ENCODE measurements at regions not wholly inside any gene's neighbourhood (a gene's known extent, or its start where the extent isn't known, plus 50 kb on each side); places are given as distances from the start of the nearest gene placed in this dataset.

DNA sequence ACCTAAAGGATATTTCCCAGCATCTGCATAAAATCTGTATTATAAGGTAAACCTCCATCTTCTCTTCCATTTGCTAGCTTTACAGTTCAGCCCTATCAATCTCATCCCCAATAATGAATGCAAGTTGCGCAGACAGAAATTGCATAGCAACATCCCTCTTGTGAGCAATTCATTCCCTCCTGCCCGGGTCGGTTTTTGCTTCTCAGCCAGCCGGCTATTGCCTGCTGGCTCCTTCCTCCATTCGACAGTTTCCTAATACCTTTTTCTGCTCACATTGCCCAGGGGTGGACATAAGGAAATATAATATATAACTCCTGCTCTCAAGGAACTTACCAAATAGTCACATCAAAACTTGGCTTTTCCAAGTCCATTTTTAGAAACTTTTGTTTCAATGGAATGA lies 125.2 kb downstream of the FGF9 start:
- Histone ChIP-seq H3K4me2 (ENCODE audit: low read length) (no peak overlapping the region), H4K20me1 (ENCODE audit: low read length) (no peaks in the 10 kb centered on the region), H2AFZ (ENCODE audit: low read length) (no peak overlapping the region), H3K27ac (ENCODE audit: low read length) (no peak overlapping the region), H3K4me1 (ENCODE audit: insufficient read depth, low read length) (no peaks in the 10 kb centered on the region), H3K27me3 (ENCODE audit: low read length) (0 out of 2 replicates have a peak, but pooled peaks cover 6% of the 10 kb centered on the region), H3K9me2 (replicated peaks; ENCODE audit: low read length) (no peaks in the 10 kb centered on the region), H3K9ac (ENCODE audit: low read length) (no peak overlapping the region), H3K79me2 (ENCODE audit: low read length) (no peaks in the 10 kb centered on the region), H3K36me3 (ENCODE audit: low read depth, low read length) (no peaks in the 10 kb centered on the region), H3K9me3 (ENCODE audit: low read length) (no peaks in the 10 kb centered on the region), H3F3A (ENCODE audit: low read length, unreplicated experiment) (no peaks in the 10 kb centered on the region), H3K4me3 (ENCODE audit: low read length) (no peak overlapping the region)
- ATAC-seq, result no peak
- intact Hi-C loops (cut with micrococcal nuclease), result no loop called here
- no peak for DNase-seq
- no TSS peak for BruUV-seq (replicated peaks)
- POLR2A ChIA-PET (ENCODE audit: unreplicated experiment), result no interaction called here
- TF ChIP-seq EZH2phosphoT487 (IDR thresholded peaks at IDR 0.05; ENCODE audit: borderline replicate concordance, low read length) (no peak), EZH2 (IDR thresholded peaks at IDR 0.05; ENCODE audit: low read length, unreplicated experiment) (no peak)
- TF ChIP-seq, protein P1, sequence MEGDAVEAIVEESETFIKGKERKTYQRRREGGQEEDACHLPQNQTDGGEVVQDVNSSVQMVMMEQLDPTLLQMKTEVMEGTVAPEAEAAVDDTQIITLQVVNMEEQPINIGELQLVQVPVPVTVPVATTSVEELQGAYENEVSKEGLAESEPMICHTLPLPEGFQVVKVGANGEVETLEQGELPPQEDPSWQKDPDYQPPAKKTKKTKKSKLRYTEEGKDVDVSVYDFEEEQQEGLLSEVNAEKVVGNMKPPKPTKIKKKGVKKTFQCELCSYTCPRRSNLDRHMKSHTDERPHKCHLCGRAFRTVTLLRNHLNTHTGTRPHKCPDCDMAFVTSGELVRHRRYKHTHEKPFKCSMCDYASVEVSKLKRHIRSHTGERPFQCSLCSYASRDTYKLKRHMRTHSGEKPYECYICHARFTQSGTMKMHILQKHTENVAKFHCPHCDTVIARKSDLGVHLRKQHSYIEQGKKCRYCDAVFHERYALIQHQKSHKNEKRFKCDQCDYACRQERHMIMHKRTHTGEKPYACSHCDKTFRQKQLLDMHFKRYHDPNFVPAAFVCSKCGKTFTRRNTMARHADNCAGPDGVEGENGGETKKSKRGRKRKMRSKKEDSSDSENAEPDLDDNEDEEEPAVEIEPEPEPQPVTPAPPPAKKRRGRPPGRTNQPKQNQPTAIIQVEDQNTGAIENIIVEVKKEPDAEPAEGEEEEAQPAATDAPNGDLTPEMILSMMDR (conservative IDR thresholded peaks at IDR 0.05; ENCODE audit: low read depth, low read length), result no peak
- CTCF ChIA-PET, result no interaction called here

DNA sequence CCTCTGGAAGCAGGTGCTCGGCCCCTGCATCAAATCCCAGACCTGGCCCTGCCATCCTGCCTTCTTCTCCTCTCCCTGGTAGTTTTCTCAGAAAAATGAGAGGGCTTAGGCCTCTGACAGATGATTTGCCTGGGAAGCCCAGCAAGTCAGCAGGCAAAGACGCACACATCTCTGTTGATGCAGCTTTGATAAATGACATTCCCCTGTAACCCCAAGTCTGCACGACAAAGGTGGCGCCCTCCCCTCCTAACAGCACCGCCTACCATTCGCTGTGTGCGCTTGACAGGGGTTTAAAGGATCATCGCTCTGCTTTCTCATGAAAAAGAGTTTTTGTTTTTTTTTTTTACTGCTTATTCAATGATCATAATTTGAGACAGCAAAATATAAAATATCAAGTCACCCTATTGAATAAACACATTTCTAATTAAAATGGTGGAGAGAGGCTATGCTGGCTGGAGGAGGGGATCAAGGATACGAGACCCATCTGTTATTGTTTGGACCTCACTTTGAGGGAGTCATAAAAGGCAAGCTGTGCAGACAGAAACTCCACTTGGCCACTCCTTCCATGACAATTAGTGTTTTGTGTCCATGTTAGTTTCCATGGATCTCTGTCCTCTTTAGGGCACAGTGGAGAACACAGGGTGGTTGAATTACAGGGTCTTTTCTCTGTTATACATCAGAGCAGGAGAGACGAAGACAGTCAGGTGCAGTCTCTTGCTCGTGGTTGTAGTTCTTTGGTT lies 126.1 kb downstream of the FGF9 start:
- no peaks in the 10 kb centered on the region for H3K4me1 ChIP-seq (ENCODE audit: insufficient read depth, low read length)
- no peak overlapping the region for H3K4me3 ChIP-seq (ENCODE audit: low read length)
- ATAC-seq (no peak), DNase-seq (no peak)
- no peaks in the 10 kb centered on the region for H4K20me1 ChIP-seq (ENCODE audit: low read length)
- TF ChIP-seq, protein P1 (conservative IDR thresholded peaks at IDR 0.05; ENCODE audit: low read depth, low read length), result no peak
- TF ChIP-seq EZH2phosphoT487 (IDR thresholded peaks at IDR 0.05; ENCODE audit: borderline replicate concordance, low read length) (no peak), EZH2 (IDR thresholded peaks at IDR 0.05; ENCODE audit: low read length, unreplicated experiment) (no peak)
- CTCF ChIA-PET, result no interaction called here
- H3K27ac ChIP-seq (ENCODE audit: low read length), result no peak overlapping the region
- H3F3A ChIP-seq (ENCODE audit: low read length, unreplicated experiment), result no peaks in the 10 kb centered on the region
- H2AFZ ChIP-seq (ENCODE audit: low read length), result no peak overlapping the region
- no peaks in the 10 kb centered on the region for H3K36me3 ChIP-seq (ENCODE audit: low read depth, low read length)
- H3K9ac ChIP-seq (ENCODE audit: low read length), result no peak overlapping the region
- H3K27me3 ChIP-seq (ENCODE audit: low read length), result 0 out of 2 replicates have a peak, but pooled peaks cover 6% of the 10 kb centered on the region
- no peaks in the 10 kb centered on the region for H3K9me3 ChIP-seq (ENCODE audit: low read length)
- intact Hi-C loops (cut with micrococcal nuclease), result no loop called here
- H3K9me2 ChIP-seq (replicated peaks; ENCODE audit: low read length), result no peaks in the 10 kb centered on the region
- no TSS peak for BruUV-seq (replicated peaks)
- POLR2A ChIA-PET (ENCODE audit: unreplicated experiment), result no interaction called here
- no peaks in the 10 kb centered on the region for H3K79me2 ChIP-seq (ENCODE audit: low read length)
- H3K4me2 ChIP-seq (ENCODE audit: low read length), result no peak overlapping the region

DNA sequence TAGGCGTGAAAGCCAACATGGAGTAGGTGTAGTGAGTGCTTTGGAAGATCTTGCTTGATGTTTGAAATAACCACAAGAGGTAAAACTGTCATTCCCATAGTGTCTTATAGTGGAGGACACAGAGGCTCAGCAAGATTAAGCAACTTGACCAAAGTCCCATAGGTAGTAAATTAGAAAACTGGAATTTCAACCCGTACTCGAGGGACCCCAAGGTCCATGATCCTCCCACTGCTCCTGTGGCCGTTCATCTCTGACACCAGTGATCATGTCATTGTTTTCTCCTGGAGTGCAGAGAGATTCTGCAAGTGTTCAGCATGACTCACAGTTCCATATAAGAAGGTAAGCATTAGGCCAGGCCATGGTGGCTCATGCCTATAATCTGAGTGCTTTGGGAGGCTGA lies 126.9 kb downstream of the FGF9 start:
- H3K4me3 ChIP-seq (ENCODE audit: low read length), result no peak overlapping the region
- 0 out of 2 replicates have a peak, but pooled peaks cover 6% of the 10 kb centered on the region for H3K27me3 ChIP-seq (ENCODE audit: low read length)
- no peaks in the 10 kb centered on the region for H3F3A ChIP-seq (ENCODE audit: low read length, unreplicated experiment)
- no peaks in the 10 kb centered on the region for H4K20me1 ChIP-seq (ENCODE audit: low read length)
- H3K4me1 ChIP-seq (ENCODE audit: insufficient read depth, low read length), result no peaks in the 10 kb centered on the region
- H3K9me3 ChIP-seq (ENCODE audit: low read length), result no peaks in the 10 kb centered on the region
- no TSS peak for BruUV-seq (replicated peaks)
- no peak overlapping the region for H2AFZ ChIP-seq (ENCODE audit: low read length)
- no peak overlapping the region for H3K27ac ChIP-seq (ENCODE audit: low read length)
- H3K4me2 ChIP-seq (ENCODE audit: low read length), result no peak overlapping the region
- no peak for TF ChIP-seq EZH2 (IDR thresholded peaks at IDR 0.05; ENCODE audit: low read length, unreplicated experiment)
- TF ChIP-seq, protein P1 (conservative IDR thresholded peaks at IDR 0.05; ENCODE audit: low read depth, low read length), result no peak
- no peak for TF ChIP-seq EZH2phosphoT487 (IDR thresholded peaks at IDR 0.05; ENCODE audit: borderline replicate concordance, low read length)
- H3K9me2 ChIP-seq (replicated peaks; ENCODE audit: low read length), result no peaks in the 10 kb centered on the region
- intact Hi-C loops (cut with micrococcal nuclease), result no loop called here
- no peaks in the 10 kb centered on the region for H3K36me3 ChIP-seq (ENCODE audit: low read depth, low read length)
- DNase-seq (no peak), ATAC-seq (no peak)
- ChIA-PET CTCF (no interaction called here), POLR2A (ENCODE audit: unreplicated experiment) (no interaction called here)
- no peak overlapping the region for H3K9ac ChIP-seq (ENCODE audit: low read length)
- no peaks in the 10 kb centered on the region for H3K79me2 ChIP-seq (ENCODE audit: low read length)
